MCF 10A (cell line): ENCODE measurements at regions not wholly inside any gene's neighbourhood (a gene's known extent, or its start where the extent isn't known, plus 50 kb on each side); places are given as distances from the start of the nearest gene placed in this dataset.
"Not testable (repeated sequence)": the region's sequence is repeated elsewhere in the genome, so short reads cannot be mapped to it uniquely, and the experiment has no call there.

Experiments used
- BruUV-seq: library from RNA; stranded (reverse); fragments of 400-500 nt; replicated peaks from 2 replicates; lab custom pipeline; 2021; lab: Mats Ljungman, UMichigan
- CTCF ChIA-PET: fragments of 300-600 bp; sonication (Branson Sonifier 250); formaldehyde crosslinking; extraction: SDS; loops from one replicate; lab custom pipeline; 2021; ENCODE audit warnings: antibody characterized with exemption, inconsistent platforms; lab: Yijun Ruan, JAX
- POLR2A ChIA-PET: fragments of 300-600, 350-650 bp; sonication (Branson Sonifier 250); formaldehyde crosslinking; extraction: SDS; loops from one replicate; lab custom pipeline; 2020; ENCODE audit warnings: antibody characterized with exemption, inconsistent platforms; lab: Yijun Ruan, JAX
- DNase-seq: peaks from one replicate; pipeline ENCODE4 v3.0.0-alpha.2; 2018; ENCODE audit not compliant: unreplicated experiment
- H3K27ac Mint-ChIP-seq: one replicate; pipeline ENCODE4 v1.8.0; 2022; ENCODE audit warnings: mild to moderate bottlenecking, low read depth, mixed read lengths; ENCODE audit not compliant: unreplicated experiment
- H3K27me3 Mint-ChIP-seq: one replicate; pipeline ENCODE4 v1.8.0; 2022; ENCODE audit warnings: mixed read lengths; ENCODE audit not compliant: insufficient read depth, unreplicated experiment
- H3K36me3 Mint-ChIP-seq: one replicate; pipeline ENCODE4 v1.8.0; 2022; ENCODE audit warnings: mild to moderate bottlenecking, moderate library complexity, mixed read lengths; ENCODE audit not compliant: insufficient read depth, unreplicated experiment
- H3K4me1 Mint-ChIP-seq: one replicate; pipeline ENCODE4 v1.8.0; 2022; ENCODE audit warnings: mixed read lengths; ENCODE audit not compliant: insufficient read depth, unreplicated experiment
- H3K4me3 Mint-ChIP-seq: one replicate; pipeline ENCODE4 v1.8.0; 2022; ENCODE audit warnings: mild to moderate bottlenecking, moderate library complexity, mixed read lengths; ENCODE audit not compliant: unreplicated experiment
- H3K9me3 Mint-ChIP-seq: one replicate; pipeline ENCODE4 v1.8.0; 2022; ENCODE audit warnings: mixed read lengths; ENCODE audit not compliant: unreplicated experiment
- CTCF ChIP-seq: fragments of 200-600 bp; IDR thresholded peaks from one replicate; pipeline ENCODE4 v1.8.0; 2022; ENCODE audit warnings: antibody characterized with exemption, mild to moderate bottlenecking; ENCODE audit not compliant: unreplicated experiment
- intact Hi-C: fragments of 100-400 bp; cut with micrococcal nuclease; formaldehyde crosslinking; loops from 2 replicates; pipeline ENCODE4 v1.14.1; 2022

- Mint-ChIP-seq H3K4me3 (no peak overlapping the region), H3K27me3 (no peaks in the 10 kb centered on the region), H3K27ac (no peak overlapping the region), H3K36me3 (no peaks in the 10 kb centered on the region), H3K4me1 (no peaks in the 10 kb centered on the region), H3K9me3 (peaks cover 17% of the 10 kb centered on the region)
- BruUV-seq: no TSS peak
- ChIA-PET CTCF (no interaction called here), POLR2A (interaction anchor here (0.7 kb wide), 1 partner anchor 19 kb away, joined by 3 read pairs; no protein-coding TSS in a partner anchor)
- intact Hi-C loops: no loop called here
- no peak for TF ChIP-seq CTCF
- DNase-seq: no peak
Measured at GRCh38 chr7:110470420-110470819, 620.5 kb upstream of the LRRN3 start.

GRCh38 chr7:110472419-110472818, 618.5 kb upstream of the LRRN3 start:
- CTCF ChIA-PET, H3K4me1 Mint-ChIP-seq, BruUV-seq, POLR2A ChIA-PET, H3K4me3 Mint-ChIP-seq, H3K36me3 Mint-ChIP-seq, H3K27ac Mint-ChIP-seq, DNase-seq, intact Hi-C loops, H3K27me3 Mint-ChIP-seq: not testable (repeated sequence)
- H3K9me3 Mint-ChIP-seq: peaks cover 18% of the 10 kb centered on the region

- TF ChIP-seq CTCF: no peak
- CTCF ChIA-PET: interaction anchor here (1.1 kb wide), 1 partner anchor 306 kb away, joined by 3 read pairs; no protein-coding TSS in a partner anchor
- POLR2A ChIA-PET: interaction anchor here (0.6 kb wide), 1 partner anchor 1726 kb away, joined by 3 read pairs; no protein-coding TSS in a partner anchor
- no peak for DNase-seq
- Mint-ChIP-seq H3K36me3 (no peaks in the 10 kb centered on the region), H3K27ac (no peak overlapping the region), H3K27me3 (no peaks in the 10 kb centered on the region), H3K4me1 (no peaks in the 10 kb centered on the region), H3K4me3 (no peak overlapping the region), H3K9me3 (peaks cover 20% of the 10 kb centered on the region)
- BruUV-seq: no TSS peak
- intact Hi-C loops: no loop called here
Measured at GRCh38 chr7:110480964-110481363, 610.0 kb upstream of the LRRN3 start.

- no peaks in the 10 kb centered on the region for H3K36me3 Mint-ChIP-seq
- no peak overlapping the region for H3K4me3 Mint-ChIP-seq
- no peaks in the 10 kb centered on the region for H3K4me1 Mint-ChIP-seq
- no peak for TF ChIP-seq CTCF
- ChIA-PET POLR2A (no interaction called here), CTCF (interaction anchor here (0.5 kb wide), 1 partner anchor 704 kb away, joined by 9 read pairs; no protein-coding TSS in a partner anchor)
- H3K27ac Mint-ChIP-seq: no peak overlapping the region
- no TSS peak for BruUV-seq
- no peak for DNase-seq
- intact Hi-C loops: no loop called here
- H3K9me3 Mint-ChIP-seq: peaks cover 18% of the 10 kb centered on the region
- no peaks in the 10 kb centered on the region for H3K27me3 Mint-ChIP-seq
Measured at GRCh38 chr7:110483553-110483952, 607.4 kb upstream of the LRRN3 start.
